ENCODE measurements at regions not wholly inside any gene's neighbourhood (a gene's known extent, or its start where the extent isn't known, plus 50 kb on each side); places are given as distances from the start of the nearest gene placed in this dataset.

GRCh38 chr6:134596191-134596590 lies 278.3 kb upstream of the SGK1 start:
- TF ChIP-seq CTCF (conservative IDR thresholded peaks at IDR 0.05; ENCODE audit: low read length): no peak
- TF ChIP-seq EZH2phosphoT487 (IDR thresholded peaks at IDR 0.05; ENCODE audit: borderline replicate concordance): no peak

Measured in Loucy (cell line).